SK-N-SH (cell line): ENCODE measurements at regions not wholly inside any gene's neighbourhood (a gene's known extent, or its start where the extent isn't known, plus 50 kb on each side); places are given as distances from the start of the nearest gene placed in this dataset.

Experiments
- CHD2 ChIP-seq: fragments of 150-350 bp; IDR thresholded peaks from 2 replicates; pipeline ENCODE4 v1.6.1; 2018; ENCODE audit warnings: low read length; ENCODE audit not compliant: partially characterized antibody
- CTCF ChIP-seq: fragments of 200-600 bp; sonication (generic); IDR thresholded peaks from 2 replicates; pipeline ENCODE4 v1.6.1; 2017; ENCODE audit warnings: antibody characterized with exemption, mild to moderate bottlenecking, moderate library complexity
- GATA2 ChIP-seq: sonication (generic); formaldehyde crosslinking; IDR thresholded peaks from 2 replicates; pipeline ENCODE4 v1.5.0; 2020; ENCODE audit warnings: mild to moderate bottlenecking, missing genetic modification reagents
- REST ChIP-seq: IDR thresholded peaks from 2 replicates; pipeline ENCODE4 v1.6.1; 2012; ENCODE audit warnings: mild to moderate bottlenecking, low read depth, low read length, moderate library complexity
- SMC3 ChIP-seq: IDR thresholded peaks from 2 replicates; pipeline ENCODE4 v1.6.1; 2012; ENCODE audit warnings: low read depth, low read length, improper control_type of control experiment
- TF ChIP-seq, protein P1 (sequence below): IDR thresholded peaks from 2 replicates; pipeline ENCODE4 v1.4.0; 2012; ENCODE audit warnings: low read depth

- no peak for TF ChIP-seq CHD2
- TF ChIP-seq CTCF = no peak
- TF ChIP-seq, protein P1, sequence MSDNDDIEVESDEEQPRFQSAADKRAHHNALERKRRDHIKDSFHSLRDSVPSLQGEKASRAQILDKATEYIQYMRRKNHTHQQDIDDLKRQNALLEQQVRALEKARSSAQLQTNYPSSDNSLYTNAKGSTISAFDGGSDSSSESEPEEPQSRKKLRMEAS = no peak
- TF ChIP-seq SMC3 = no peak
- TF ChIP-seq GATA2 (CRISPR knock-in tag) = no peak
- TF ChIP-seq REST = no peak
Measured at GRCh38 chr11:26901162-26901561, 92.8 kb upstream of the FIBIN start.
